IPS-NIHi11 (cell line): ENCODE measurements at regions not wholly inside any gene's neighbourhood (a gene's known extent, or its start where the extent isn't known, plus 50 kb on each side); places are given as distances from the start of the nearest gene placed in this dataset.

Source experiments
- DNase-seq: peaks from one replicate; pipeline ENCODE4 v3.0.0; 2012; ENCODE audit warnings: mixed read lengths, low spot score

DNA sequence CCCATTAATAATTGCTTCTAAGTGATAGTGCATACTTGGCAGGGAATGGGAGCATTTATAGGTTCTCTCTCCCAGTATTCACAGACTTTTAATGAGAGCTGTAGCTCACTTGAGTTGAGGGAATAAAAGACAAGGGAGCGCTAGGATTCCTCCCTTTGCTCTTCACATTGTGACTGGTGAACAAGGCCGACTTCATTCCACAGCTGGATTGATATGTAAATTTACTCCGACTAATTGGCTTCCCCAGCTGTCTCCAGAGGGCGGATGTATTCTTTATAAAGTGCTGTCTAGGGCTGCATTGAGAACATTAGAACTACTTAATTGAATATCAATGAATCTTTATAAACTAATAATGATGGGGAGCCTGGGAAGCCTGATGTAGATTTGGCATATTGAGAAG is 63.4 kb downstream of the GPR50 start:
- peak; percentile 38 for DNase-seq

- no peak for DNase-seq
Measured at GRCh38 chrX:151240237-151240636, 63.9 kb downstream of the GPR50 start.

DNA sequence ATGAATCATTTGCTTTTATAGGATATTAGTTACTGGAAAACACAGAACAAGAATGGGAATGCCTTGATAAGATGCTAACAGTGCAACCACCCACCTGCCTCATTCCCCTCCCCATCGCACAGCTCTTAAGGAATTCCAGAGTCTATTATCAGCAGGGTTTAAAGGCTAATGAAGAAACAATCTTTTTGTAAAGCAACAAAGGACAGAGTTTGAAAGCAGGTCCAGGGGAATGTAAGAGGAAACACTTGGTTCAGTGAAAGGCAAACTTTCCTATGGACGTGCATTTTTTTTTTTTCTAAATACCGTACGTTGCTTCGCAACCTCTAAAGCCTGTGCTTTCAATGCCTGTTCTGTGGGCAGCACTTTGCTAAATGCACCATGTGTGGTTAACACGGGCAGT is 92.5 kb downstream of the GPR50 start:
- no peak for DNase-seq

GRCh38 chrX:151279161-151279560 is 102.8 kb downstream of the GPR50 start:
- DNase-seq, result no peak

DNA sequence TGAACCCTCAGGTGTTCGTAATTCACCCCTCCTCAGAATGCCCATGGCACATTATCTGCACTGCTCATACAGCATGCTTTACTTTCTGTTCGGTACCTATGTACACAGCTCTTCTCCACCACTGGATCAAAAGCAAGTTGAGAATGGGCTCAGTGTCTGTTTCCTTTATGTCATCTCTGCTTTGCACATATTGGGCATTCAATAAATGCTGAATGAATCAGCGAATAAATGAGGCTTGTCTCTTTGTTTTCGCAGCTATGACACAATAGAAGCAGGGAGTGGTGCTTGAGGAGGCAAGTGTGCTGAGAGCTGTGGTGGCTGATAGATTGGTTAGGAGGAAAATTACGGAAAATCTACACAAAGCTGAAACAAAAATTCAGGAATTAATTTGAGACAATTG is 109.1 kb upstream of the VMA21 start:
- DNase-seq, result no peak

DNA sequence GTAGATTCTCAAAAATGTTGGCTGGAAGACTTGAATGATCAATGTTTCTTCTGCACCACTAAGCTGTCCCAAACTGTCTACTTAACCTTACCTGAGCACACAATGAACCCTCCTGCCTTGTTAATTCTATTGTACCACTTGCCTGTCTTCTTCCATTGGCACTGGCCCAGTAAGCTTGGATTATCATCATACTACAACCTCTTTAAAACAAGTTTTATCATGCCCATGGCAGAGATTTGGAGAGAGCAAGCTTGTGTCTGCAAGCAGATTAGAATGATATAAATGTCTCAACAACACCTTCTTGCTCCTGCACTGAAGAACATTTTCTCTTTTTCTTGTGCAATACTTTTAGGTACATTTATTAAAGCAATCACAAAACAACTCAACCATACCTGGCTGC is 74.0 kb upstream of the VMA21 start:
- no peak for DNase-seq

DNA sequence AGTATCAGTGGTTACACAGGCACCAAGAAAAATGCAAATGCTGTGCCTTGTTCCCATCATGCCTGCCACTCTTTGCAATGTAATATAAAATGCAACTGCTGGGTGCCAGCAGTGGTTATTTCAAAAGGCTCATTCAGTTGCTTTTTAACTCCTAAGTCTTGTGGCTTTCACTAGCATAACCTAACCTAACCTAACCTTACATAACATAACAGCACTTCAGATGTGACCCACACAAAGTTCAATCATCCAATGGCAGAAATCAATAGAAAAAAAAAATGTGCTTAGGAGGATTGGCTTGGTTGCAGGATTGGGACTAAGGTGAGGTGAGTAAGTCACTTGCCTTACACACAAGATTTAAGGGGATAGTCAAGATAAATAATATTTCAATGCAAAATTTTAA is 60.2 kb upstream of the VMA21 start:
- DNase-seq, result no peak

GRCh38 chrX:151346931-151347543 is 50.0 kb upstream of the VMA21 start:
- DNase-seq, result no peak
